Suppressor macrophage treated with lipopolysaccharide for 4 hours (primary cell): ENCODE measurements at regions not wholly inside any gene's neighbourhood (a gene's known extent, or its start where the extent isn't known, plus 50 kb on each side); places are given as distances from the start of the nearest gene placed in this dataset.

Experiments
- DNase-seq: peaks from one replicate; pipeline ENCODE4 v3.0.0-alpha.2; 2020

DNA sequence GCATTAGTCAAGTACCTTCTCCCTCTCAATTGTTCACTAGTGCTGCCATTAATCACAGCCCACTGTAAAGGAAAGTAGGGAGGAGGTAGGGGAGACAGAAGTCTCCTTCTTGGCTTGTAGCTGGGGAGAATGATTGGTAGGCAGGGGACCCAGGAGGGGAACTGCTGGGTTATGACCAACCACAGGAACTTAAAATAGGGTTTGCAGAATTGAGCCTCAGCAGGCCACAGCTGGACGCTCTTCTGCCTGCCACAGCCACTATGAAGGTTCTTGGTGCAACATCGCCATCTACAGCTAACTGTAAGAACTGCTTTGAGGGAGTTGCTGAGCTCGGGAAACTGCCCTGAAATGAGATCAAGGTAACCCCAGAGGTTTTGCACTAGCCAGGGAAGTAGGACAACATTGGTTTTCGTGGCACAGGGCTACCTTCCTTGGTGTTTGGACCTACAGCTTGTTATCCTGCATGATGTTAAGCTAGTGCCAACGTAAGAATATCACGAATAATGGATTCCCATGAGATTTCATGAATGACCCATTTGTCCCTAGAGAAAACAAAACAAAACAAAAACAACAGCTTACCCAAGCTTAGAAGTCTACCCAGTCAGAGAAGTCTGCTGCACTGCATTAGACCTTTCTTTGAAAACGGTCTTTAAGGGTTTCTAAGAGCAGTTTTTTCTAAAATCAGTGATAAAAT is 787.1 kb upstream of the API5 start:
- peak; percentile 63 for DNase-seq

DNA sequence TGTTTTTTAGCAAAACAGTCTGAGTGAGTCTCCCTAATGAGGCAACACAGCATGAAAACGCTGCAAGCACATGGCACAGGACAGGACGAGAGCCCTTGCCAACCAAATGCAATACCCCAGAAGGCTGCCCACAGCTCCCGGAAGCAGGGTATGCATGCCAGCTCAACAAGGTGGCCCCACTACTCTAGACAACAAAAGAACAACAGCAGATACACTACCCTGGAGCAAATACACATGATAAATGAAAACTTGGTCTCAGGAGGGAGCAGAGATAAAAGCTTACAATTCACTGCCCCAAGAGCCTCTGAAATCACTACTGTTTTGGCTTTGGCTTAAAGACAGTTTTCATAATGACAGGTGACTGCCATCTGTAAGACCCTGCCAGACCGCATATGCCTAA is 785.4 kb upstream of the API5 start:
- DNase-seq: no peak

GRCh38 chr11:42528471-42528870 is 783.3 kb upstream of the API5 start:
- no peak for DNase-seq

DNA sequence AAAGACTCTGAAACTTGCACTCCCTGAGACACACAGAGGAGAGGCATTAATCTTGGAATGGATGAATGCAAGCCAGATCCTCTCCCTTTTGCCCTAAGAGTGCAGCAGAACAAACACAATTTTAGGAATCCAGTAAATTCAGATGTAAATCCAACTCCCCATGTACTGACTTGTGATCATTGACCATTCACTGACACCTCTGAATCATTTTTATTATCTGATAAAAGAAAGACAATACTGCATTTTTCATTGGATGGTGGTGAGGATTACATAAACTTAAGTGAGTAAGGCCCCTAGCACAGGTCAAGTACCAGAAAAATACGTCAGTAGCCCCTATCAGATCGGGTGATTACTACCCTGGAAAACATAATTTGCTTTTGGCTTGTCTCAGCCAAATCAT is 782.9 kb upstream of the API5 start:
- no peak for DNase-seq

GRCh38 chr11:42536611-42537360 is 775.0 kb upstream of the API5 start:
- DNase-seq: no peak

- DNase-seq: no peak
These were observed 769.5 kb upstream of the API5 start for GRCh38 chr11:42542336-42542735.

GRCh38 chr11:42543844-42544419 is 767.9 kb upstream of the API5 start:
- DNase-seq: no peak

GRCh38 chr11:42544726-42545125 is 767.1 kb upstream of the API5 start:
- DNase-seq: no peak

- DNase-seq: no peak
These were observed 765.8 kb upstream of the API5 start for GRCh38 chr11:42545954-42546353.

GRCh38 chr11:42552786-42553185 is 759.0 kb upstream of the API5 start:
- no peak for DNase-seq

DNA sequence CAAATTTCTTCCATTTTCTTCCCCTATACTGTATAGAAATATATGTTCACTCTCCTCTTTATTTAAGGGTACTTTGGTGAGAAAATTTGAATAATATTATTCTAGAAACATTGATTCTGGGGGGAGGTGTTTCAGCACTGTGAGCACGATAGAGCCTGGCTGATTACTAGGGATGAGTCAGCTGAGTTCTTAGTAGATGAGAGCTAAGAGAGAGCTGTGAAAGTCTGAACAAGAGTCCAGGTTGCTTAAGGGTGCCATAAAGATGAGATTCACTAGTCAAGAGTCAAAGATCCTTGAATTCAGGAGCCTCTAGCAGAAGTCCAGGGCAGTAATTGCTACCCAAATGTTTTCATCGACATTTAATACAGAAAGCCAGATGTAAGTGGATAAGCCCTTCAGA is 756.6 kb upstream of the API5 start:
- no peak for DNase-seq

DNA sequence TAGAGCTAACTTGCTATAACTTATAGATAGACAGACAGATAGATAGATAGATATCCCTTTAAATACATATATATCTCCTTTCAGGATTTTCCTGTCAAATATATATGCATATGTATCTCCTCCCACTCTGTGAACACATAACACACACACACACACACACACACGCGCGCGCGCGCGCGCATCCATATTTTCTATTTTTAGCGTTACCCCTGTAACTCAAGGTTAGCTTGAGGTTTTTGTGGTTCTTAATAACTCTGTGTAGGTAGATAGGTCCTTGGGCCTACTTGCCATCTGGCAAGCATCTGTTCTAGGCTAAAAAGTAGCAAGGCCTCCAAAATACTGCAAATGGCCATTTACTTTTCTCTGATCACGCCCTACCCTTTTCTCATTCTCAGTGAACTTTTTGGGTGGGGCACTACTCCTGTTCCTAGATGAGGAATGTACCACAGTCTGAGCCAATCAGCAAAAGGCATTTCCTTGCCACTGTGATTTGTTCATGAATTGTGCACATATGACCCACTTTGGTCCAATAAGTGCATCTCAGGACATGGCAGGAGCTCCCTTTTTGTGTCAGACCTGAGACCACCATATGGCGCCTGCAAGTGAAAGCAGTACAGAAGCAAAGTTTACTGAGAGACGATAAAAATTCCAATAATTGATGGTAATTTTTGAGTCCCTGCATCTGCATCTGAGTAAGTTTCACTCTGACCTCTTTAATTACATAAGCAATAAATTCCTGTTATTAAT is 740.5 kb upstream of the API5 start:
- no peak for DNase-seq

DNA sequence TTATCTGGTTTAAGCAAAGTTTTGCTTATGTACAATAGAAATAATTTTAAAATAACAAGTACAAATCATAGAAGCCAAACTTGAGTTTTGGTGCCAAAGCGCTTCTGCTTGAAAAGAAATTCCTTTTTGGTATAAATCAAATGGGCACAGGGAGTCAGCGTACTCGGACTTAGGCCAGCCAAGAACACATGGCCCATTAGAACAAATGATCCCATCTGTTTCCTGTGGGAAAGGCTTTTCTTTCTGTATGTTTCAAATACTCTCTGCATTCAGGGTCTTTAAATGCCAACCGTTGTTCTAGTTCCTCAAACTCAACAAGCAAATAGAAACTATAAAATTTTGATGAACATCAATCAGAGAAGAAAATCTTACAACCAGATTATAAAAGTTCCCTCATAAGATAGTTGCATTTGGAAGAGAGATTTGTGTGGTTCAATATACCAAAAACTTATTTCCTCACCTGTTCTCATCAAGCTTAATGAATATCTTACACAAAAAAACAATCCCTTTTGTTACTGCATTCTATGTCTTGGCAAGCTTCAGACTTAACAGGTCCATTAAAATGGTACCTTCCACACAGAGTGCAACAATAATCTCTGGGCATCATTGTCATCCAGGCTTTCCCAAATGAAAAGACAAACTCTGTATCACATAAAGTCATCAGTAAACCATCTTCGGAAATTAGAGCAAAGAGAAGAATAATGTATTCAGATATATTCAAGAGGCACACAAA is 739.8 kb upstream of the API5 start:
- no peak for DNase-seq

- no peak for DNase-seq
These were observed 735.5 kb upstream of the API5 start for GRCh38 chr11:42576318-42576717.

DNA sequence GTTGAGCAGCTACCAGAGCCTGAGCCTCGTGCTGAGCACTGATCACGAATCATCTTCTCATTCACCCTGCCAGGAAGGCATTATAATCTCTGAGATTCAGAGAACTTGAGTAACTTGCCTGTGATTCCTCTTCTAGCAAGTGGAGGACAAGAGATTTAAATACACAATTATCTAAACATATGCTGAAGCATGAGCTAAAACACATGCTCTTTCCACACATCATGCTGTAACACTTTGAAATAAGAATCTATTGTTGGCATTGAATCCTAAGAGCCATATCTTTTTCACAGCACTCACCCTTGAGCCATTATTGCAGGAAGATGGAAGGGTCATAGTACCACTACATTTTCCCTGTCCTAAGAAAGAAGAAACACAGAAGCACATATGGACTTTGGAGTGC is 722.5 kb upstream of the API5 start:
- no peak for DNase-seq

DNA sequence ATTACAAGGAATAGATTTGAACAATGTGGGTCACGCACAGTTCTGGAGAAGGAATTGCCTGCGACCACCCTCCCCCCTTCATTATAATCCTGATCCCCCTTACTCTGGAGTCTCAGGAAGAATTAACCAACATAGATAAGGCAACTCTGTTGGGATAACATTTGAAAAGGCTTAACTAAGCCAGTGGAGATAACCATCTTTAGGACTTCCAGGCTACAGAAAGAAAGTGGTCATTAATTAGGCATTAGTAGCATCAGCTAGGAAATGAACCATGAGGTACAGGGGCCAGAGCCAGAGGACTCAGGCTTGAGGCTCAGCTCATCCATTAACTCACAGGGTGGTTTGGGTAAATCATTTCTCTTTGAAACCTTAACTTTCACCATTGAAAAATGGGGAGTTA is 720.0 kb upstream of the API5 start:
- no peak for DNase-seq

GRCh38 chr11:42593441-42593840 is 718.4 kb upstream of the API5 start:
- DNase-seq: no peak

DNA sequence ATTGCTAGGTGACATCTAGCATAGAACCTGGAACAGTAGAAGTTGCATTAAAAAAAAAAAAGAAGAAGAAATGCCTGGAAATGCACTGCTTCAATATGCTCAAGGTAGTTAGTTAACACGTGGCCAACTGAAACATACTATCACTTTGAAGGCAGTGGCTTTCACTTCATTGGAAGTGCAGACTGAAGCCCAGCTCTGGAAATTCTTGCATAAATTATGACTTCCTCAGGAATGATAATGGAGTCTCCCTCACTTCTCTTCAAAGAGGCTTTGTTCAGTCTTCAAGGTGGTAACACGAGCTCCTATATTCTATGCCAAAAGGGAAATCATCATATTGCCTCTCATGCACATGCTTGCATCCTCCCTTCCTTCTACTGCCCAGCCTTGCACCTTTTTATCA is 715.9 kb upstream of the API5 start:
- DNase-seq: no peak

DNA sequence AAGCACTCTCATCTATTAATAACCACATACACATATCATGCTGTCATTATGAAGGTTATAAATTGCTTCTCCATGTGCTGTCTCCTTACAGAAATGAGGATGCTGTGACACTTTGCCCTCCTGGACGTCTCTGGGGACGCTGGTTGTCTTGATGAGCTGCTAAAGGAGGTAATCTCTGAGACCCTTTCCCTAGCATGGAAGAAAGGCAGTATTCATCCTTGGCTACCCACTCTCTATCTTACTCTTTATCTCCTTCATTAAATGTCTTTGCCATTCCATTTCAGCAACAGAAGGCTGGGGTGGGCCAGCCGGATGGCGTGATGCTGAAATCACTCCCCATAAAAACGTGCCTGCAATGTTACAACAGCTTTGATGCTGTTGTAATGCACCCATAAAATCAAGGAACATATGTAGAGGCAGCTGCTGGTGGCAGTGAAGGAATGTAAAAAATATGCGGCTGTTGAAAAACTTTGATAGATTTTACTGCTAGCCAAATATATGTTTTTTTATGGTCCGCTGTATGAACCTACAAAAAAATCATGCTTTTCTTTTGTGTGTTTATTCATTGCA is 715.1 kb upstream of the API5 start:
- DNase-seq: no peak

DNA sequence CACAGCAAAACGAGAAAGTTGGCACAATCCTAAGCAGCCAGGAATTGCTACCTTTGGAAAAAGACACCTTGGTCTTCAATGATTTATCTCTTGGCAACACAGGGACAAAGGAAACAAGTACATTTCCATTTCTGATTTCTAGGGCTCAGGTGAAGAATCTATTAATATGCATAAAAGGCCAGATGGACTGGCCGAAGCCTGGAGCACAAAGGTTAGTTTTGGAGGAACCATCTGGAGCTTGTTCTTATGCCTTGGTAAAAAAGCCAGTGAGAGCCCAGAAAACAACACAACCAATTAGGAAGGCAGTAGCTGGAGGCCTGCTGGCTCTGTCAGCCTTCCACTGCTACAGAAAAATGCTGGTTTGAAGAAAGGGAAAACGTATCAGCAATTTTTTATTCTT is 713.5 kb upstream of the API5 start:
- no peak for DNase-seq

DNA sequence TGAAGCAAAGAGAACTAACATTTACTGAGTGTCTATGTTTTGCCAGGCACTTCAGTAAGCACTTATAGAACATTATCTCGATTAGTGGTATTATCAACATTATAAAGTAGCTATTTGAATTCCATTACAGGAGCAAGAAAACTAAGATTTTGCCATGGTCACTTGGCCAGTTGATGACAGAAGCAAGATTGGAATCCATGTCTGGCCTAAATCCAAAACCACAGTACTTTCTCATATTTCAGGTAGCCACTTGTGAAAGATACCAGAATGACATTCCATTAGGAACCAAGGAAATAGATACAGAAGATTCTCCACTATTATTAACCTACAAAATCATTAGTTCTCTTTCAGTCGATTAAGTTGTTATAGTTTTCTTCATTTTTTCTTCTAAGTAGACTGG is 691.0 kb upstream of the API5 start:
- no peak for DNase-seq
